ENCODE measurements at regions not wholly inside any gene's neighbourhood (a gene's known extent, or its start where the extent isn't known, plus 50 kb on each side); places are given as distances from the start of the nearest gene placed in this dataset.

GRCh38 chr3:194828926-194829325 lies 143.2 kb downstream of the FAM43A start:
- H3K27ac ChIP-seq, result no peak overlapping the region
- DNase-seq (ENCODE audit: low read depth, low spot score), result no peak

DNA sequence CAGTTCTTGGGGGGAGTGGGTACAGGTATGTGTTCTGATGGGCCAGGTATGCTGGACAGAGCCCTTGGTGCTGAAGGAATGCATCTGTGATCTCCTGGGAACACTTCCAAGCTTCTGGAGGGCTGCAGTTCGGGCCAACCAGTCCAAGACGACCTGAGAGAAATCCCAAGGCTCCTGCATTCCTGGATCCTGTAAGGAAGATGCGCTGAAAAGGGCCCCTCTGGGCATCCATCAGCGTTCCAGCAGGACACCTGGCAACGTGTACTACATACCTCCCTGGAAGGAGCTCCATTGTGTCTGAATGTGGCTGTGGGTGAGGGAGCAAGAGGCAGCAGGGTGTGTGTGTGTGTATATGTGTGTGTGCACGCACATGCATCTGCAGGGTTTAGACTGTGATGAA lies 144.7 kb downstream of the FAM43A start:
- DNase-seq (ENCODE audit: low read depth, low spot score), result no peak
- no peak overlapping the region for H3K27ac ChIP-seq

GRCh38 chr3:194830978-194831377 lies 145.3 kb downstream of the FAM43A start:
- H3K27ac ChIP-seq, result no peak overlapping the region
- no peak for DNase-seq (ENCODE audit: low read depth, low spot score)

GRCh38 chr3:194832346-194833104 lies 146.8 kb downstream of the FAM43A start:
- no peak for DNase-seq (ENCODE audit: low read depth, low spot score)
- H3K27ac ChIP-seq, result no peak overlapping the region

DNA sequence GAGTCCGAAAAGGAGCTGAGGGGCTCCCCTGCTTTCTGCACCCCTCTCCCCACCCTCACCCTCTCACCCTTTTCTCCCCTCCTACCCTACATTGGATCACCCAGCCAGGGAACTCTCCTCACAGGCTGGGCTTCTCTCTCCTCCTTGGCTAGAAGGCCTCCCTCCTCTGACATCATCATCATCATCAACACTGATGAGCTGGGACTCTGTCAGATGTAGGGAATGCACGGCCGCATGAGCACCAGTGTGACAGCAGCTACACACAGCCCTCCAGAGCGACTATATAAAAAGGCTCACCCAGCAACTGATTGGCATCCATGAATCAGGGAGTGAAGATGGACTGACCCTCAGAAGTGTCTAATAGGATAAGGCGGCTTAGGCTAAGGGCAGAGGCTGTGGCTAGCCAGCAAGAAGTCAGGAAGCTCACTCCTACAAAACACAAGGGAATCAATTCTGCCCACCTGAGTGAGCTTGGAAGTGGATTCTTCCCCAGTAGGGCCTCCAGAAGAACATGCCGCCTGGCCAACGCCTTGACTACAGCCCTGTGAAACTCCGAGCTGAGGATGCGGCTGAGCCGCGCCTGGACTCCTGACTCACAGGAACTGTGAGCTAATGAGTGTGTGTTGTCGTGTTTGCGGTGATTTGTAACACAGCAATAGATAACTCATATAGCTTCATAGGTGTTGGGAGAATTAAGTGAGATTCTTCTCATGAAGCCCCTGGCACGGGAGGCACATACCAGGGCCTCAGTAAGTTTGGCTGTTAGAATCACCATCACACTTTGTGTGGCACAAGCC lies 147.6 kb downstream of the FAM43A start:
- no peak overlapping the region for H3K27ac ChIP-seq

GRCh38 chr3:194836661-194837060 lies 151.0 kb downstream of the FAM43A start:
- H3K27ac ChIP-seq, result no peak overlapping the region

More for the DNA sequence above, 147.6 kb downstream of the FAM43A start:
- DNase-seq (ENCODE audit: low read depth, low spot score), result no peak

GRCh38 chr3:194837457-194838127 lies 151.9 kb downstream of the FAM43A start:
- no peak for DNase-seq (ENCODE audit: low read depth, low spot score)
- no peak overlapping the region for H3K27ac ChIP-seq

More at GRCh38 chr3:194836661-194837060, 151.0 kb downstream of the FAM43A start:
- no peak for DNase-seq (ENCODE audit: low read depth, low spot score)

DNA sequence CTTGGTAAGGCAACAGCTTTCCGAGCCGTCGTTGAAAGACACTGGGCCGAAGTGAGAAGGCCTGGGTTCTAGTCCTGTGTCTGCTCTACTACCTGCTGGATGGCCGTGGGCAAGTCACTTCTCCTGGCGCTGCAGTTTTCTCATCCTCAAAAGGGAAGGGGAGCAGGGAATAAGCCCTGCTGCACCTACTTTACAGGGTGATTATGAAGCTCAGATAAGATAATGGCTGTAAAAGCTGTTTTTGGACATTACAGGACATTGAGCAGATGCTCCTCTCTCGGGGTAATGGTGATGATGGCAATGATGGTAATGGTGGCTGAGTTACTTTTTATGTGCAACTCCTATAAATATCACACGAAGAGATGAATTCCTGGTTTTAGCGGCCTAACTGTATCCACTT lies 152.6 kb downstream of the FAM43A start:
- no peak overlapping the region for H3K27ac ChIP-seq
- no peak for DNase-seq (ENCODE audit: low read depth, low spot score)

- no peak overlapping the region for H3K27ac ChIP-seq
- DNase-seq (ENCODE audit: low read depth, low spot score), result no peak
Measured at GRCh38 chr3:194840661-194841514, 155.2 kb downstream of the FAM43A start.

GRCh38 chr3:194841515-194841841 lies 155.8 kb downstream of the FAM43A start:
- DNase-seq (ENCODE audit: low read depth, low spot score), result no peak
- H3K27ac ChIP-seq, result no peak overlapping the region

GRCh38 chr3:194843556-194843955 lies 157.9 kb downstream of the FAM43A start:
- no peak for DNase-seq (ENCODE audit: low read depth, low spot score)
- H3K27ac ChIP-seq, result no peak overlapping the region

GRCh38 chr3:194844046-194844445 lies 158.4 kb downstream of the FAM43A start:
- H3K27ac ChIP-seq, result no peak overlapping the region
- DNase-seq (ENCODE audit: low read depth, low spot score), result no peak

- no peak overlapping the region for H3K27ac ChIP-seq
- DNase-seq (ENCODE audit: low read depth, low spot score), result no peak
Measured at GRCh38 chr3:194849166-194849875, 163.6 kb downstream of the FAM43A start.

DNA sequence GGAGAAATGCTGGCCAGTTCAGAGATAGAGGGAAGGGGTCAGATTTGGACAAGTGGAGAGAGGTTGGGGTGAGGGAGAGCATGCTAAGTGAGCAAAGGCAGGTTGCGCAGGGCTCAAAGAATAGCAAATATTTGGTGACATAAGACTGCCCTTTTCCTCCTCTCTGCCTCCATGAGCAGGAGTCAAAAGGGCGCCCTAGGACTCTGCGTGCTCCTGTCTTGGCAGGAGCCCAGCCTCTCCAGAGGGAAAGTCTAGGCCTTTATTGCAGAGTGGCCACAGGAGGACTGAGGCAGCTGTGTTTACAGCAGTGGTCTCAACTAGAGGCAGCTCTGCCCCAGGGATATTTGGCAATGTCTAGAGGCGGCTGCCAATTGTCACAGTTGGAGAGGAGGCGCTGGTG lies 165.6 kb downstream of the FAM43A start:
- no peak overlapping the region for H3K27ac ChIP-seq
- no peak for DNase-seq (ENCODE audit: low read depth, low spot score)

GRCh38 chr3:194851941-194852340 lies 166.3 kb downstream of the FAM43A start:
- no peak overlapping the region for H3K27ac ChIP-seq
- no peak for DNase-seq (ENCODE audit: low read depth, low spot score)

- H3K27ac ChIP-seq, result no peak overlapping the region
- no peak for DNase-seq (ENCODE audit: low read depth, low spot score)
Measured at GRCh38 chr3:194852345-194852744, 166.7 kb downstream of the FAM43A start.

GRCh38 chr3:194852831-194853508 lies 167.3 kb downstream of the FAM43A start:
- H3K27ac ChIP-seq, result no peak overlapping the region

GRCh38 chr3:194854206-194854605 lies 168.5 kb downstream of the FAM43A start:
- DNase-seq (ENCODE audit: low read depth, low spot score), result no peak
- no peak overlapping the region for H3K27ac ChIP-seq

More at GRCh38 chr3:194852831-194853508, 167.3 kb downstream of the FAM43A start:
- DNase-seq (ENCODE audit: low read depth, low spot score), result no peak

Measured in epithelial cell of prostate (primary cell).